OCI-LY7 (cell line): ENCODE measurements at regions not wholly inside any gene's neighbourhood (a gene's known extent, or its start where the extent isn't known, plus 50 kb on each side); places are given as distances from the start of the nearest gene placed in this dataset.

Experiments used
- BruUV-seq: library from RNA; stranded (reverse); fragments of 400-500 nt; replicated peaks from 2 replicates; lab custom pipeline; 2021; lab: Mats Ljungman, UMichigan
- CTCF ChIA-PET: fragments of 300-600 bp; sonication (Branson Sonifier 250); formaldehyde crosslinking; loops from one replicate; lab custom pipeline; 2022; ENCODE audit warnings: antibody characterized with exemption; ENCODE audit not compliant: unreplicated experiment; lab: Charles Lee
- POLR2A ChIA-PET: fragments of 300-600 bp; sonication (Branson Sonifier 250); formaldehyde crosslinking; loops from one replicate; lab custom pipeline; 2022; ENCODE audit warnings: antibody characterized with exemption; lab: Charles Lee
- DNase-seq: peaks from one replicate; pipeline ENCODE4 v3.0.0-alpha.2; 2015; ENCODE audit warnings: low spot score
- H2AFZ ChIP-seq: fragments of 200-600 bp; sonication (generic), shearing (Covaris generic); 2 replicates; pipeline ENCODE4 v1.6.1; 2014; ENCODE audit warnings: mild to moderate bottlenecking, antibody characterized with exemption, low read length, moderate library complexity
- H3K27ac ChIP-seq: fragments of 200-600 bp; sonication (generic); 2 replicates; pipeline ENCODE4 v1.5.1; 2014; ENCODE audit warnings: mixed run types, low read depth, mild to moderate bottlenecking, moderate library complexity, low read length, inconsistent platforms; ENCODE audit not compliant: poor library complexity, severe bottlenecking
- H3K36me3 ChIP-seq: fragments of 200-600 bp; sonication (generic); 2 replicates; pipeline ENCODE4 v1.6.1; 2014; ENCODE audit warnings: mild to moderate bottlenecking, antibody characterized with exemption, low read length, moderate library complexity, mixed read lengths; ENCODE audit not compliant: insufficient read depth
- H3K4me1 ChIP-seq: fragments of 200-600 bp; sonication (generic); 2 replicates; pipeline ENCODE4 v1.5.1; 2014; ENCODE audit warnings: mild to moderate bottlenecking, low read length; ENCODE audit not compliant: insufficient read depth, poor library complexity, severe bottlenecking
- H3K4me2 ChIP-seq: fragments of 200-600 bp; sonication (generic); 2 replicates; pipeline ENCODE4 v1.6.1; 2014; ENCODE audit warnings: mild to moderate bottlenecking, low read length
- H3K4me3 ChIP-seq: fragments of 200-600 bp; sonication (generic); 2 replicates; pipeline ENCODE4 v1.5.1; 2014; ENCODE audit warnings: mild to moderate bottlenecking, low read depth, low read length; ENCODE audit not compliant: poor library complexity, severe bottlenecking
- H3K79me2 ChIP-seq: fragments of 200-600 bp; sonication (generic); 2 replicates; pipeline ENCODE4 v1.6.1; 2016; ENCODE audit warnings: low read depth, mild to moderate bottlenecking, low read length, moderate library complexity, mixed read lengths; ENCODE audit not compliant: insufficient read depth
- H3K9me2 ChIP-seq: fragments of 200-600 bp; sonication (generic); 2 replicates; pipeline ENCODE4 v1.6.1; 2016; ENCODE audit warnings: mild to moderate bottlenecking, low read length, mixed read lengths; ENCODE audit not compliant: insufficient read depth
- H3K9me3 ChIP-seq: fragments of 200-600 bp; sonication (generic); 2 replicates; pipeline ENCODE4 v1.6.1; 2014; ENCODE audit warnings: mild to moderate bottlenecking, mixed run types, low read length, mixed read lengths
- H4K20me1 ChIP-seq: fragments of 200-600 bp; sonication (generic); 2 replicates; pipeline ENCODE4 v1.6.1; 2014; ENCODE audit warnings: mild to moderate bottlenecking, antibody characterized with exemption, low read length, moderate library complexity, mixed read lengths; ENCODE audit not compliant: insufficient read depth
- EZH2phosphoT487 ChIP-seq: fragments of 200-600 bp; sonication (generic); IDR thresholded peaks from 2 replicates; pipeline ENCODE4 v1.6.1; 2018; ENCODE audit warnings: low read depth, borderline replicate concordance, mild to moderate bottlenecking, mixed run types, antibody characterized with exemption, low read length, moderate library complexity, mixed read lengths
- intact Hi-C: fragments of 100-400 bp; cut with micrococcal nuclease; formaldehyde crosslinking; loops from one replicate; pipeline ENCODE4 v1.10.0; 2022; ENCODE audit not compliant: unreplicated experiment
- TF ChIP-seq, protein P1 (sequence below): fragments of 200-600 bp; sonication (generic); conservative IDR thresholded peaks from 2 replicates; pipeline ENCODE4 v1.5.1; 2014; ENCODE audit warnings: mild to moderate bottlenecking, antibody characterized with exemption, low read length, moderate library complexity, mixed read lengths

GRCh38 chr7:26447116-26447515 is 155.5 kb downstream of the SNX10 start:
- H3K36me3 ChIP-seq: no peaks in the 10 kb centered on the region
- no peak overlapping the region for H3K4me2 ChIP-seq
- no peak for DNase-seq
- CTCF ChIA-PET: no interaction called here
- no TSS peak for BruUV-seq
- no peak overlapping the region for H3K4me3 ChIP-seq
- H3K4me1 ChIP-seq: no peaks in the 10 kb centered on the region
- intact Hi-C loops: no loop called here
- POLR2A ChIA-PET: interaction anchor here (0.6 kb wide), 1 partner anchor 257 kb away, joined by 3 read pairs; no protein-coding TSS in a partner anchor
- no peaks in the 10 kb centered on the region for H4K20me1 ChIP-seq
- TF ChIP-seq, protein P1, sequence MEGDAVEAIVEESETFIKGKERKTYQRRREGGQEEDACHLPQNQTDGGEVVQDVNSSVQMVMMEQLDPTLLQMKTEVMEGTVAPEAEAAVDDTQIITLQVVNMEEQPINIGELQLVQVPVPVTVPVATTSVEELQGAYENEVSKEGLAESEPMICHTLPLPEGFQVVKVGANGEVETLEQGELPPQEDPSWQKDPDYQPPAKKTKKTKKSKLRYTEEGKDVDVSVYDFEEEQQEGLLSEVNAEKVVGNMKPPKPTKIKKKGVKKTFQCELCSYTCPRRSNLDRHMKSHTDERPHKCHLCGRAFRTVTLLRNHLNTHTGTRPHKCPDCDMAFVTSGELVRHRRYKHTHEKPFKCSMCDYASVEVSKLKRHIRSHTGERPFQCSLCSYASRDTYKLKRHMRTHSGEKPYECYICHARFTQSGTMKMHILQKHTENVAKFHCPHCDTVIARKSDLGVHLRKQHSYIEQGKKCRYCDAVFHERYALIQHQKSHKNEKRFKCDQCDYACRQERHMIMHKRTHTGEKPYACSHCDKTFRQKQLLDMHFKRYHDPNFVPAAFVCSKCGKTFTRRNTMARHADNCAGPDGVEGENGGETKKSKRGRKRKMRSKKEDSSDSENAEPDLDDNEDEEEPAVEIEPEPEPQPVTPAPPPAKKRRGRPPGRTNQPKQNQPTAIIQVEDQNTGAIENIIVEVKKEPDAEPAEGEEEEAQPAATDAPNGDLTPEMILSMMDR: no peak
- no peak for TF ChIP-seq EZH2phosphoT487
- no peak overlapping the region for H2AFZ ChIP-seq
- H3K27ac ChIP-seq: no peak overlapping the region
- no peaks in the 10 kb centered on the region for H3K79me2 ChIP-seq
- no peaks in the 10 kb centered on the region for H3K9me3 ChIP-seq
- H3K9me2 ChIP-seq: no peaks in the 10 kb centered on the region

- Histone ChIP-seq H3K79me2 (no peaks in the 10 kb centered on the region), H3K9me2 (no peaks in the 10 kb centered on the region), H3K27ac (no peak overlapping the region), H2AFZ (no peak overlapping the region), H3K4me1 (no peaks in the 10 kb centered on the region), H3K4me2 (no peak overlapping the region), H4K20me1 (no peaks in the 10 kb centered on the region), H3K36me3 (no peaks in the 10 kb centered on the region), H3K4me3 (no peak overlapping the region), H3K9me3 (no peaks in the 10 kb centered on the region)
- BruUV-seq: no TSS peak
- DNase-seq: no peak
- no peak for TF ChIP-seq EZH2phosphoT487
- TF ChIP-seq, protein P1: no peak
- intact Hi-C loops: no loop called here
- ChIA-PET CTCF (no interaction called here), POLR2A (interaction anchor here (0.6 to 1.8 kb wide), 4 partner anchors 10 to 380 kb away, joined by 3 to 7 read pairs (median 4); no protein-coding TSS in a partner anchor)
These were observed 157.8 kb downstream of the SNX10 start for GRCh38 chr7:26449175-26450165.

DNA sequence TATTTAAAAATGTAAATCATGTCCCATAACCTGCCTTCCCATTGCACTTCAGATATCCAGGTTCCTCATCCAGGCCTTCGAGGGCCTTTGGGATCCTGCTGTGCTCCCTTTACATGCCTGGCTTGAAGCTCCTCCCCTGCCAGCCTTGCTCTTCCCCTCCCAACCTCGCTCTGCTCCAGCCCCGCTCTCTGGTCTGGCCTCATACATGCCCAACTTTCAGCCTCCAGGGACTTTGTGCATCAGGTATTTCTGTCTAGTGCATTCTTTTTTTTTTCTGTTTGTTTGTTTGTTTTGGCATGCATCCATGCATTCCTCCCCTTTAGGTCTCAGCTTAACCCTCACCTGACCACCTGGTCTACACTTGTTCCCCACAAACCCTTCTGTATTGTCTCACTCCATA is 160.3 kb downstream of the SNX10 start:
- ChIA-PET POLR2A (interaction anchor here (0.6 kb wide), 1 partner anchor 77 kb away, joined by 3 read pairs; no protein-coding TSS in a partner anchor), CTCF (no interaction called here)
- Histone ChIP-seq H3K36me3 (no peaks in the 10 kb centered on the region), H3K79me2 (no peaks in the 10 kb centered on the region), H3K4me2 (no peak overlapping the region), H3K27ac (no peak overlapping the region), H3K4me1 (no peaks in the 10 kb centered on the region), H3K4me3 (no peak overlapping the region), H3K9me2 (no peaks in the 10 kb centered on the region), H3K9me3 (no peaks in the 10 kb centered on the region), H2AFZ (no peak overlapping the region), H4K20me1 (no peaks in the 10 kb centered on the region)
- DNase-seq: no peak
- TF ChIP-seq, protein P1: no peak
- TF ChIP-seq EZH2phosphoT487: no peak
- intact Hi-C loops: no loop called here
- BruUV-seq: no TSS peak
